Peyer's patch (tissue), 4 donors: ENCODE measurements at regions not wholly inside any gene's neighbourhood (a gene's known extent, or its start where the extent isn't known, plus 50 kb on each side); places are given as distances from the start of the nearest gene placed in this dataset.
"Not testable (repeated sequence)": the region's sequence is repeated elsewhere in the genome, so short reads cannot be mapped to it uniquely, and the experiment has no call there.

Source experiments
- DNase-seq, 3 donors: peaks; one replicate each; pipeline ENCODE4 v3.0.0-alpha.2; 2017 to 2019
- H3K27ac ChIP-seq, 4 donors: fragments of 200-600 bp; sonication (generic); one replicate each; pipeline ENCODE4 v1.5.1; 2016 to 2019
- H3K27me3 ChIP-seq, 2 donors: fragments of 200-600 bp; sonication (generic); one replicate each; pipeline ENCODE4 v1.5.1; 2019
- H3K36me3 ChIP-seq, 3 donors: fragments of 200-600 bp; sonication (generic); one replicate each; pipeline ENCODE4 v1.5.1; 2016 to 2019
- H3K4me1 ChIP-seq, 4 donors: fragments of 200-600 bp; sonication (generic); one replicate each; pipeline ENCODE4 v1.5.1; 2016 to 2019
- H3K4me3 ChIP-seq, 4 donors: fragments of 200-600 bp; sonication (generic); 1 replicate in 3 of 4; 2 replicates in 1 of 4; pipeline ENCODE4 v1.5.1; 2016 to 2019; ENCODE audit warnings: mild to moderate bottlenecking in 1 of 4
- H3K9me3 ChIP-seq, 4 donors: fragments of 200-600 bp; sonication (generic); one replicate each; pipeline ENCODE4 v1.5.1; 2016 to 2019; ENCODE audit warnings: mild to moderate bottlenecking in 1 of 4
- CTCF ChIP-seq, 6 experiments: fragments of 450-650 bp in 4 of 6; fragments of 200-600 bp in 2 of 6; sonication (generic) in 1 of 6; IDR thresholded peaks; one replicate each; pipeline ENCODE4 v1.5.1; 2017 to 2019; ENCODE audit warnings: antibody characterized with exemption in 6 of 6, mild to moderate bottlenecking in 3 of 6, moderate library complexity in 1 of 6
- POLR2A ChIP-seq, 2 donors: fragments of 450-650 bp; IDR thresholded peaks; one replicate each; pipeline ENCODE4 v1.5.1; 2017; ENCODE audit warnings: antibody characterized with exemption in 2 of 2, mild to moderate bottlenecking in 2 of 2, moderate library complexity in 2 of 2

DNA sequence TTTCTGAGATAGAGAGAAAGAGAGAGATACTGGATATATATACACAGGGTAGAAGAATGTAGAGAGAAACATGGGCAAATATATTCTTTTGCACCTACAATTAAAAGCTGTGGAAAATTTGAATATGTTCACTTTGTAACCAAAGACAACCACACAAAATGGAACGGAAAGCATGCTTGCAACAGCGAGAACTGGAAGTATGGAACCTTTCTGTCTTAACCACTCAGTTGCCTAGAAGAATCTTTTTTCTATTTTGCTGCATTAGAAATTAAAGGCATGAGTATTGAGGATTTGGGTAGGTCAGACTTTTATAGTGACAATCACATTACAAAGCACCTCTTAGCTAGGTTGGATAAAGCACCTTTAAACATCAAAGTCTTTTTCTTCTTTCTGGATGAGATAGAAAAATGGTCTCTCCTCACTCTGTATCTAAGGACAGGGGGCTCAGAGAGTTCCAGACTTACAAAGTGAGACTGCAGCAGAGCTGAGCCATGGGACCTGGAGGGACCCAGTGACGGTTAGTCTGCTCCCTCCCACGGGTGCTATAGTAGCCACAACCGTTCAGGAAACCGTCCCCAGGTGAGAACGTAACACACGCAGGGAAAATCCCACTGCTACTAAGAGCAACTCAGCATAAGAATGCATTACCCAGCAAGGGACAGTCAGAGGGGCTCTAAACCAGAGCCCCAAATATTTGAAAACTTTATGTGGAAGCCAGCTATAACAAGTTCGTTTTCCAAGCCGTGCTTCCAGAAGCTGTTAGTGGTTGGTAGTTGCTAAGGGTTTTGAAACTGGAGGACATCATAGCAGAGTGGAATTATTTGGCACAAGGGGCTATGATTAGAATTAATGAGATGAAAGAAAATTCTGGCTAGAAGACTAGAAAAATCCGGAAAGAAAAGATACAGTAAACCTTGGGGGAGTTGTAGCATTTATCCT, 97.1 kb downstream of the DAD1 start:
- H3K4me1 ChIP-seq: no peaks in the 10 kb centered on the region
- no peak for TF ChIP-seq POLR2A (IDR thresholded peaks at IDR 0.05)
- no peak for TF ChIP-seq CTCF (IDR thresholded peaks at IDR 0.05)
- no peak overlapping the region for H3K4me3 ChIP-seq
- no peaks in the 10 kb centered on the region for H3K27me3 ChIP-seq
- no peaks in the 10 kb centered on the region for H3K9me3 ChIP-seq
- DNase-seq: peak in 1 of 3 donors; percentile 66
- H3K36me3 ChIP-seq: no peaks in the 10 kb centered on the region
- peak overlapping the region in 3 of 4 donors; percentile 39 to 75 (median 62) for H3K27ac ChIP-seq

DNA sequence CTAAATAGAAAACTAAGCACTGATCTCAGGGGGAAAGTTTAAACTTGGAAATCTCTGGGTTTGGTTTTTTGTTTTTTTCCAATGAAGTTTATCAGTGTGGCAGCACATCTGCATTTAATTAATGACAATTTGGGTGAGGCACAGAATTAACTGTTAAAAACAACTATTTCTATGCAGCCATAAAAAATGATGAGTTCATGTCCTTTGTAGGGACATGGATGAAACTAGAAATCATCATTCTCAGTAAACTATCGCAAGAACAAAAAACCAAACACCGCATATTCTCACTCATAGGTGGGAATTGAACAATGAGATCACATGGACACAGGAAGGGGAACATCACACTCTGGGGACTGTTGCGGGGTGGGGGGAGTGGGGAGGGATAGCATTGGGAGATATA, 98.0 kb downstream of the DAD1 start:
- peak overlapping the region in 1 of 4 donors; percentile 0 for H3K4me3 ChIP-seq
- not testable (repeated sequence) for H3K4me1 ChIP-seq, H3K36me3 ChIP-seq, DNase-seq, H3K27me3 ChIP-seq, H3K9me3 ChIP-seq
- peak overlapping the region in 3 of 4 donors; percentile 19 to 75 (median 62) for H3K27ac ChIP-seq

- peak overlapping the region in 1 of 4 donors; percentile 0 for H3K4me3 ChIP-seq
- no peak for TF ChIP-seq CTCF (IDR thresholded peaks at IDR 0.05)
- no peak for TF ChIP-seq POLR2A (IDR thresholded peaks at IDR 0.05)
- peak overlapping the region in 3 of 4 donors; percentile 19 to 75 (median 62) for H3K27ac ChIP-seq
- H3K9me3 ChIP-seq: no peaks in the 10 kb centered on the region
- no peaks in the 10 kb centered on the region for H3K36me3 ChIP-seq
- DNase-seq: no peak
- H3K4me1 ChIP-seq: no peaks in the 10 kb centered on the region
- no peaks in the 10 kb centered on the region for H3K27me3 ChIP-seq
These were observed 98.8 kb downstream of the DAD1 start for GRCh38 chr14:22489957-22490950.

DNA sequence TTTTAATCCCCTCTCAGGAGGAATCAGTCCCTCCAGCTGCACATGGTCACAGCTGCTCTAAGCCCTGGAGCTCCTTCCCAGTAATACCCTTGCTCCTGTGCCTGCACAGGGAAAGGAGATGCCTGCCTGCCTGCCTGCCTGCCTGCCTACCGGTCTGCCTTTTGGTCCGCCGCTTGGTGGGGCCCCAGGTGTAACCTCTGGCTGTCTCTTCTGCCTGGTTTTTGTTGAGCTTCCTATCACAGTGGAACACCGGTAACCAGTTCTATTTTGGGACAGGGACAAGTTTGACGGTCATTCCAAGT, 99.8 kb downstream of the DAD1 start:
- Histone ChIP-seq H3K4me3 (no peak overlapping the region), H3K4me1 (no peaks in the 10 kb centered on the region), H3K36me3 (no peaks in the 10 kb centered on the region), H3K27ac (peak overlapping the region in 2 of 4 donors; percentile 62 to 75), H3K27me3 (no peaks in the 10 kb centered on the region), H3K9me3 (no peaks in the 10 kb centered on the region)
- DNase-seq: peak in 2 of 3 donors; percentile 51 to 62
- TF ChIP-seq CTCF (IDR thresholded peaks at IDR 0.05) (no peak), POLR2A (IDR thresholded peaks at IDR 0.05) (no peak)

DNA sequence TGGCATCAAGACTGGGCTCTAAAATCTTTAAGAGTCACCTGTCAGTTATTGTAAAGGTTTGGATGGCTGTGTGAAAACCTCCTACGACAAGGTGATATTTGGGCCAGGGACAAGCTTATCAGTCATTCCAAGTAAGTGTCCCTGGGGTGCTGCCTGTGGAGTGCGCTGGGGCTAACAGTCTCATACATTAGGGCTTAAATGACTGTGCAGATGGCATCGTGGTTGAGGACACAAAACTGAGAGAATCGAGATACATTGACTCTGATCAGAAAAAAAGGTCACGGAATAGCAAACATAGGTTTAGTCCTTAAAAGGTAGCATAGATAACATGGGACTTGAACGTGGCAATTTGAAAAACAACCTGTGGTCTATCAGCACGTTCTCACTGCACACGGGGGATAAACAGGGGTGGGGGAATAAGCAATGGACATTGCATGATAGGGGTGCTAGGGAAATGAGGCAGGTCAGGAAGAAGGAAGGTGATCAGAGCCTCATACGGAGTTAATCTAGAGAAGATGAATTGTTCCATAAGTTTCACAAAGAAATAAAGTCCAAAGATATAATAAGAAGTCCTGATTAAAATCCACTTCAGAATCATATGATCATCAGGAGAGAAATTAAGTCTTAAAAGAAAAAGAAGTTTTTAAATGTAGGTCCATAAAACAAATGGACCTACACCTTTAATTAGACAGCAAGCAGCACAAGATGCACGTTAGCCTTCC, 100.3 kb downstream of the DAD1 start:
- TF ChIP-seq CTCF (IDR thresholded peaks at IDR 0.05) (no peak), POLR2A (IDR thresholded peaks at IDR 0.05) (no peak)
- no peak for DNase-seq
- Histone ChIP-seq H3K36me3 (no peaks in the 10 kb centered on the region), H3K27ac (peak overlapping the region in 2 of 4 donors; percentile 62 to 75), H3K4me1 (no peaks in the 10 kb centered on the region), H3K9me3 (no peaks in the 10 kb centered on the region), H3K27me3 (no peaks in the 10 kb centered on the region), H3K4me3 (no peak overlapping the region)
